Left ventricle myocardium inferior (tissue), 1 donor: ENCODE measurements at regions not wholly inside any gene's neighbourhood (a gene's known extent, or its start where the extent isn't known, plus 50 kb on each side); places are given as distances from the start of the nearest gene placed in this dataset.
A peak's percentile ranks its signal among the peaks of the same experiment; 100 is the strongest.

Experiments used
- DNase-seq: peaks from one replicate; pipeline ENCODE4 v3.0.0-alpha.2; 2020
- H3K27ac ChIP-seq: fragments of 200-600 bp; replicated peaks from 2 replicates; pipeline ENCODE4 v1.8.0; 2021
- H3K27me3 ChIP-seq: fragments of 200-600 bp; 2 replicates; pipeline ENCODE4 v1.8.0; 2021; ENCODE audit warnings: low read depth
- H3K36me3 ChIP-seq: fragments of 200-600 bp; 2 replicates; pipeline ENCODE4 v1.8.0; 2021
- H3K4me1 ChIP-seq: fragments of 200-600 bp; 2 replicates; pipeline ENCODE4 v1.8.0; 2021
- H3K4me3 ChIP-seq: fragments of 200-600 bp; 2 replicates; pipeline ENCODE4 v1.8.0; 2021; ENCODE audit warnings: mild to moderate bottlenecking, moderate library complexity
- H3K9me3 ChIP-seq: fragments of 200-600 bp; replicated peaks from 2 replicates; pipeline ENCODE4 v1.8.0; 2021
- intact Hi-C: fragments of 100-400 bp; cut with micrococcal nuclease; formaldehyde crosslinking; loops from one replicate; pipeline ENCODE4 v1.11.0; 2022
- TF ChIP-seq, protein P1 (sequence below): fragments of 200-600 bp; IDR thresholded peaks from 2 replicates; pipeline ENCODE4 v1.8.0; 2021; ENCODE audit warnings: antibody characterized with exemption, mild to moderate bottlenecking, borderline replicate concordance
- donor health status: DM: no; HTN: yes; CAD: no; lungs with severe emphysema.

DNA sequence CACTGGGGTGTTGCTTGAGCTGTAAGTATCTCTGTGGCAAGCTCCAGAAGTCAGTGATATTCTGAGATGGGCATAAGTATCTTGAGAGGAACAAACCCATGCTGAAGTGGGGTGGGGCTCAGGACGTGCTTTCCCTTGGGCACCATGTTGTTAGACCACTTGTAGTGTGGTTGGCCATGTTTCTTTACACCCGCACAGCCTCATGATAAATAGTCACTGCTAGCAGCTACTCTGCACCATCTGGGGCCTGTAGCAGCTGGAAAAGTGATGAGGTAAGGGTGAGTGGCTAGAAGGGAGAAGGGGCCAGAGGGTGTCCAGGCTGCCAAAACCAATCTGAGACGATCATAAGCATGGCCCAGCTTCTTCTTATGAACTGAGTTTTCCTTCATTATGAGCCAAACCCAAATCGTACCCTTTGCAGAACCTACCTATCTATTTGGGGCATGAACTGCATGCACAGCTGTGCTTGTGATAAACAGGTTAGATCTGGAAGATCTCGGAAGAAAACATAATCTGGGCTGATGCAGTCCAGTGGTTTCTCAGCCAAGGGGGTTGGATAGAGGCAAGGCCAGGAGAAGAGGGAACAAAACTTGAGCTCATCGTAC, 91.9 kb upstream of the IRF2BP2 start:
- intact Hi-C loops: no loop called here
- H3K9me3 ChIP-seq: no peaks in the 10 kb centered on the region
- TF ChIP-seq, protein P1, sequence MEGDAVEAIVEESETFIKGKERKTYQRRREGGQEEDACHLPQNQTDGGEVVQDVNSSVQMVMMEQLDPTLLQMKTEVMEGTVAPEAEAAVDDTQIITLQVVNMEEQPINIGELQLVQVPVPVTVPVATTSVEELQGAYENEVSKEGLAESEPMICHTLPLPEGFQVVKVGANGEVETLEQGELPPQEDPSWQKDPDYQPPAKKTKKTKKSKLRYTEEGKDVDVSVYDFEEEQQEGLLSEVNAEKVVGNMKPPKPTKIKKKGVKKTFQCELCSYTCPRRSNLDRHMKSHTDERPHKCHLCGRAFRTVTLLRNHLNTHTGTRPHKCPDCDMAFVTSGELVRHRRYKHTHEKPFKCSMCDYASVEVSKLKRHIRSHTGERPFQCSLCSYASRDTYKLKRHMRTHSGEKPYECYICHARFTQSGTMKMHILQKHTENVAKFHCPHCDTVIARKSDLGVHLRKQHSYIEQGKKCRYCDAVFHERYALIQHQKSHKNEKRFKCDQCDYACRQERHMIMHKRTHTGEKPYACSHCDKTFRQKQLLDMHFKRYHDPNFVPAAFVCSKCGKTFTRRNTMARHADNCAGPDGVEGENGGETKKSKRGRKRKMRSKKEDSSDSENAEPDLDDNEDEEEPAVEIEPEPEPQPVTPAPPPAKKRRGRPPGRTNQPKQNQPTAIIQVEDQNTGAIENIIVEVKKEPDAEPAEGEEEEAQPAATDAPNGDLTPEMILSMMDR: no peak
- H3K36me3 ChIP-seq: no peaks in the 10 kb centered on the region
- no peak overlapping the region for H3K4me3 ChIP-seq
- peak; percentile 37 for DNase-seq
- no peaks in the 10 kb centered on the region for H3K27me3 ChIP-seq
- H3K27ac ChIP-seq: peak overlapping the region; percentile 62
- peaks cover 21% of the 10 kb centered on the region for H3K4me1 ChIP-seq

DNA sequence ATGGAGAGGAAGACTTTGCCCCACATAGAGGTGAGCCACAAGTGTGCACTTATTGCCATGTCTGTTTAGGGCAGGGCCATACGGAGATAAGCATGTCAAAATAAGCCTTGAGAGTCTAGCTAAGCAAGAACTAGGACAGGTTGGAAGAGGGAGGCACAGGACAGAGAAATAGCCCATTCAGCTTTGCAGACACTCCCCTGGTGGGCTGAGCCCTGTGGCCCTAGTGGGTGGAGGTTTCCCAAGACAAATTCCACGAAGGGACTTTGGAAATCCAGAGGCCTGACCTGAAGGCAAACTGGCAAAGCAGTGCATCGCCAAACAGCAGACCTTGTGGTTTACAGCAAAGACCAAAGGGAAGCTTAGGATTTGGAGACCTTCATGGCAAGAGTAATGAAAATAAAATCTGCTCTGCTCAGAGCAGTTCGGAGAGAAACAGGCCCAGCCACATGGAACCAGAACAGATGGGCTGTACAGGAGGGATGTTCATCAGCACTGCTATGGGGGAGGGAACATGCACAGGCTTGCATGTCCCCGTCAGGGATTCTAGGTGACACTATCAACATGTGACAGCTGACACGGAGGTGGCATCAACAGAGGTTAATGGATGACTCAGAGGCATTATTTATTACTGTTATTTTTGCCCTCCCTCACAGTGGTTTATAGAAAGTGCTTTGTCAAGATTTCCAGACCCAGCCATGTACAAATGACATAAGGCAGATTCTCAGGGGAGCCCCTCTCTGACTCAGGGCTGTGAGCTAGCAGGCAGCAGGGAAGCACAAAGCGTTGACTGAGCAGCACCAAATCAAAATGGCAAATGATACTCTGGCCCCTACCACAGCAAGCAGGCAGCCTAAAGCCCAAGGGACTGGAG, 90.1 kb upstream of the IRF2BP2 start:
- no peak overlapping the region for H3K4me3 ChIP-seq
- H3K27ac ChIP-seq: peak overlapping the region; percentile 67
- no peaks in the 10 kb centered on the region for H3K36me3 ChIP-seq
- H3K9me3 ChIP-seq: no peaks in the 10 kb centered on the region
- intact Hi-C loops: no loop called here
- no peak for DNase-seq
- peaks cover 21% of the 10 kb centered on the region for H3K4me1 ChIP-seq
- H3K27me3 ChIP-seq: no peaks in the 10 kb centered on the region
- TF ChIP-seq, protein P1: no peak

DNA sequence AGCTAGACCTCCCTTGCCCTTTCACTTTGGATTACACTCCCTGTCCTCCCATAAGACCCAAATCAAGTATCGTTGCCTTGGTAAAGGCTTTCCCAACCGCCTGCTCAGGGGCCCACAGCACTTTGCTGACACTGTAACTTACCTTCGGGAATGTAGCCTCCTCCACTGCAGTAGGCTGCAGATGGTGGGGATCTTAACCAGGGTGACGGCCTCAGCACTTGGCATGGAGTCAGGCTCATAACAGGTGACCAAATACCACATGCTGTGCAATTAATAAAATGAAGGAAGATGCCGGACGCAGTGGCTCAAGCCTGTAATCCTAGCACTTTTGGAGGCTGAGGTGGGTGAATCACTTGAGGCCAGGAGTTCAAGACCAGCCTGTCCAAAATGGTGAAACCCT, 88.7 kb upstream of the IRF2BP2 start:
- Histone ChIP-seq H3K4me1 (peaks cover 21% of the 10 kb centered on the region), H3K4me3 (no peak overlapping the region), H3K27ac (no peak overlapping the region), H3K9me3 (no peaks in the 10 kb centered on the region), H3K36me3 (no peaks in the 10 kb centered on the region), H3K27me3 (no peaks in the 10 kb centered on the region)
- intact Hi-C loops: no loop called here
- TF ChIP-seq, protein P1: no peak
- no peak for DNase-seq

DNA sequence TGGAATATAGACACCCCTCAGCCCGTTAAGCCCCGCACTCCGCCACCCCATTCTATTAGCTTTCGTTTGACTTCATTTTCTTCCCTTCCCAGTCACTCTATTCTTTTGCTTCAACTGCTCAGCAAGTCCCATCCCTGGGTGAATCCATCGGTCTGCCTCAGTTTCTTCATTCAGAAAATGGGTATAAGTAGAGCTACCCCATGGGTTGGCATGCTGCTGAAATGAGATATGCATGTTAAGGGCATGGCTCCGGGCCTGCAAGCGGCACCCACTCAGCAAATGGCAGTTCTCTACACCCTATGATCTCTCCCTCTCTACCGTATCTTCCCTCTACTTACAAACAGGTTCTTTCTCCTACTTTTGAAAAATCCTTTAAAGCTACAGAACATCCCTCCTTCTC, 87.8 kb upstream of the IRF2BP2 start:
- TF ChIP-seq, protein P1: no peak
- no peaks in the 10 kb centered on the region for H3K36me3 ChIP-seq

DNA sequence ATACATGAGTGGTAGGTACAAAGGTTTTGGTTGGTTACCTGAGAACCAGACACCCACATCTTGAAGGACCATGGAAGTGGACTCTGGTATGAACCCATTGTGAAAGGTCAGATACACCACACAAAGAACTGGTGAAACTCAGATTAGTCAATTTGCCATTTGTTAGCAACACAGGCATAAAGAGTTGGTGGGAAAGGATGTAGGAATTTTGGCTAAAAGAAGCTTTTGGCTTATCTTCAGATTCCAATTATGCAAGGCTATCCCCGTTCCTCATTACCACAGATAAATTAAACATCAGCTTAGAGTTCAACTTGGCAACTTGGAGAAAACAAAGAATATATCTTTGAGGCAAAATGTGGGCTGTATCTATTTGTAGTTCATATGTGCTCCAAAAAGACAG, 87.0 kb upstream of the IRF2BP2 start:
- intact Hi-C loops: no loop called here
- no peaks in the 10 kb centered on the region for H3K9me3 ChIP-seq

More for the DNA sequence above, 87.8 kb upstream of the IRF2BP2 start:
- no peaks in the 10 kb centered on the region for H3K27me3 ChIP-seq
- no peak for DNase-seq
- no peak overlapping the region for H3K4me3 ChIP-seq
- H3K9me3 ChIP-seq: no peaks in the 10 kb centered on the region
- peaks cover 17% of the 10 kb centered on the region for H3K4me1 ChIP-seq
- intact Hi-C loops: no loop called here
- no peak overlapping the region for H3K27ac ChIP-seq

More for the DNA sequence above, 87.0 kb upstream of the IRF2BP2 start:
- TF ChIP-seq, protein P1: no peak
- peaks cover 15% of the 10 kb centered on the region for H3K4me1 ChIP-seq
- no peaks in the 10 kb centered on the region for H3K27me3 ChIP-seq
- no peak overlapping the region for H3K4me3 ChIP-seq
- H3K27ac ChIP-seq: no peak overlapping the region
- DNase-seq: no peak
- H3K36me3 ChIP-seq: no peaks in the 10 kb centered on the region
